ENCODE measurements at regions not wholly inside any gene's neighbourhood (a gene's known extent, or its start where the extent isn't known, plus 50 kb on each side); places are given as distances from the start of the nearest gene placed in this dataset.

- Histone ChIP-seq H3K4me2 (ENCODE audit: control insufficient read depth, insufficient read depth) (no peak overlapping the region), H3K27me3 (replicated peaks in 1 of 2; ENCODE audit: control insufficient read depth in 2 of 2, insufficient read depth in 2 of 2, low read length in 1 of 2) (no peaks in the 10 kb centered on the region), H4K20me1 (ENCODE audit: control insufficient read depth, insufficient read depth) (no peaks in the 10 kb centered on the region), H2AFZ (ENCODE audit: control insufficient read depth, low read depth, low read length) (no peak overlapping the region), H3K9ac (ENCODE audit: control insufficient read depth, insufficient read depth, low read length) (no peak overlapping the region), H3K4me3 (no peak overlapping the region), H3K9me3 (replicated peaks; ENCODE audit: control insufficient read depth, insufficient read depth, low read length) (no peaks in the 10 kb centered on the region), H3K27ac (ENCODE audit: control insufficient read depth, insufficient read depth) (no peak overlapping the region), H3K79me2 (ENCODE audit: control insufficient read depth, insufficient read depth, low read length) (no peaks in the 10 kb centered on the region), H3K36me3 (ENCODE audit: control insufficient read depth in 2 of 2, insufficient read depth in 2 of 2, low read length in 1 of 2) (no peaks in the 10 kb centered on the region), H3K4me1 (ENCODE audit: control insufficient read depth, insufficient read depth, low read length) (no peaks in the 10 kb centered on the region)
- FAIRE-seq = no peak
- ChIA-PET SMC1A (ENCODE audit: uncharacterized antibody, unreplicated experiment) (interaction anchor here (1.1 kb wide), 1 partner anchor 13 kb away, joined by 4 read pairs; no protein-coding TSS in a partner anchor), RAD21 (ENCODE audit: unreplicated experiment) (no interaction called here), POLR2A (no interaction called here), CTCF (no interaction called here)
- no peak for DNase-seq (ENCODE audit: low read depth, low spot score)
- intact Hi-C loops (cut with micrococcal nuclease; ENCODE audit: unreplicated experiment) = no loop called here
- BruUV-seq (replicated peaks) = no TSS peak
- 0% methylated on average over 3 of the region's 3 CpGs for WGBS (ENCODE audit: insufficient coverage, insufficient replicate concordance, low lambda C conversion rate, missing lambda C conversion rate)
- TF ChIP-seq ASH2L (IDR thresholded peaks at IDR 0.05; ENCODE audit: borderline replicate concordance, low read depth) (no peak), CEBPB (IDR thresholded peaks at IDR 0.05; ENCODE audit: borderline replicate concordance in 1 of 2, low read depth in 2 of 2, low read length in 2 of 2) (no peak), FOXM1 (IDR thresholded peaks at IDR 0.05; ENCODE audit: low read depth, low read length) (no peak), CBX3 (IDR thresholded peaks at IDR 0.05; ENCODE audit: borderline replicate concordance, low read depth) (no peak), ZZZ3 (IDR thresholded peaks at IDR 0.05; ENCODE audit: control insufficient read depth, insufficient read length, low read depth) (no peak), RUNX3 (IDR thresholded peaks at IDR 0.05; ENCODE audit: low read length) (no peak), BCL3 (IDR thresholded peaks at IDR 0.05; ENCODE audit: borderline replicate concordance, insufficient read depth, low read depth, low read length, poor library complexity, severe bottlenecking) (no peak), IRF4 (IDR thresholded peaks at IDR 0.05; ENCODE audit: low read depth, low read length) (no peak), SREBF1 (IDR thresholded peaks at IDR 0.05; ENCODE audit: low read length) (no peak)
- TF ChIP-seq, protein P1, sequence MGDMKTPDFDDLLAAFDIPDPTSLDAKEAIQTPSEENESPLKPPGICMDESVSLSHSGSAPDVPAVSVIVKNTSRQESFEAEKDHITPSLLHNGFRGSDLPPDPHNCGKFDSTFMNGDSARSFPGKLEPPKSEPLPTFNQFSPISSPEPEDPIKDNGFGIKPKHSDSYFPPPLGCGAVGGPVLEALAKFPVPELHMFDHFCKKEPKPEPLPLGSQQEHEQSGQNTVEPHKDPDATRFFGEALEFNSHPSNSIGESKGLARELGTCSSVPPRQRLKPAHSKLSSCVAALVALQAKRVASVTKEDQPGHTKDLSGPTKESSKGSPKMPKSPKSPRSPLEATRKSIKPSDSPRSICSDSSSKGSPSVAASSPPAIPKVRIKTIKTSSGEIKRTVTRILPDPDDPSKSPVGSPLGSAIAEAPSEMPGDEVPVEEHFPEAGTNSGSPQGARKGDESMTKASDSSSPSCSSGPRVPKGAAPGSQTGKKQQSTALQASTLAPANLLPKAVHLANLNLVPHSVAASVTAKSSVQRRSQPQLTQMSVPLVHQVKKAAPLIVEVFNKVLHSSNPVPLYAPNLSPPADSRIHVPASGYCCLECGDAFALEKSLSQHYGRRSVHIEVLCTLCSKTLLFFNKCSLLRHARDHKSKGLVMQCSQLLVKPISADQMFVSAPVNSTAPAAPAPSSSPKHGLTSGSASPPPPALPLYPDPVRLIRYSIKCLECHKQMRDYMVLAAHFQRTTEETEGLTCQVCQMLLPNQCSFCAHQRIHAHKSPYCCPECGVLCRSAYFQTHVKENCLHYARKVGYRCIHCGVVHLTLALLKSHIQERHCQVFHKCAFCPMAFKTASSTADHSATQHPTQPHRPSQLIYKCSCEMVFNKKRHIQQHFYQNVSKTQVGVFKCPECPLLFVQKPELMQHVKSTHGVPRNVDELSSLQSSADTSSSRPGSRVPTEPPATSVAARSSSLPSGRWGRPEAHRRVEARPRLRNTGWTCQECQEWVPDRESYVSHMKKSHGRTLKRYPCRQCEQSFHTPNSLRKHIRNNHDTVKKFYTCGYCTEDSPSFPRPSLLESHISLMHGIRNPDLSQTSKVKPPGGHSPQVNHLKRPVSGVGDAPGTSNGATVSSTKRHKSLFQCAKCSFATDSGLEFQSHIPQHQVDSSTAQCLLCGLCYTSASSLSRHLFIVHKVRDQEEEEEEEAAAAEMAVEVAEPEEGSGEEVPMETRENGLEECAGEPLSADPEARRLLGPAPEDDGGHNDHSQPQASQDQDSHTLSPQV (IDR thresholded peaks at IDR 0.05) = no peak
- no peak for ATAC-seq
- in situ Hi-C loops (cut with MboI) = no loop called here
Observed at GRCh38 chr3:73933585-73933984, 308.8 kb upstream of the PDZRN3 start.

All from GM12878 (cell line).